ENCODE measurements at regions not wholly inside any gene's neighbourhood (a gene's known extent, or its start where the extent isn't known, plus 50 kb on each side); places are given as distances from the start of the nearest gene placed in this dataset.

DNA sequence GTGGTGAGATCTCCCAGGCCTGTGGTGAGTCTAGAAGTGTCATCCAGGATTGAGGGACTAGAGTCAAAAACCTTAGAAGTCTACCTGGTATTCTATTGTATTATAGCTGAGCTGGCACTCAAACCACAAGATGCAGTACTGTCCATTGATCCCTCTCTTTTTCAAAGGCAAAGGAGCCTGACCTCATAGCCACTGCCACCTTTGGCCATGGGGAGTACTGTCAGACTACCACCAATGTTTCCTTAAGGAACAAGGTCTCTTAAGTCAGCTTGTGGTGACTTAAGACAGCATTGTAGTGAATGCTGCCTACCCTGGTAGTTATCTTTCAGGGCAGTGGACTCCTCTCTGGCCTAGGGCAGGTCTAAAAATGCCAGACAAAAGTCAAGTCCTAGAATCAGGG, 878.0 kb upstream of the MDGA2 start:
- TF ChIP-seq, protein P1, sequence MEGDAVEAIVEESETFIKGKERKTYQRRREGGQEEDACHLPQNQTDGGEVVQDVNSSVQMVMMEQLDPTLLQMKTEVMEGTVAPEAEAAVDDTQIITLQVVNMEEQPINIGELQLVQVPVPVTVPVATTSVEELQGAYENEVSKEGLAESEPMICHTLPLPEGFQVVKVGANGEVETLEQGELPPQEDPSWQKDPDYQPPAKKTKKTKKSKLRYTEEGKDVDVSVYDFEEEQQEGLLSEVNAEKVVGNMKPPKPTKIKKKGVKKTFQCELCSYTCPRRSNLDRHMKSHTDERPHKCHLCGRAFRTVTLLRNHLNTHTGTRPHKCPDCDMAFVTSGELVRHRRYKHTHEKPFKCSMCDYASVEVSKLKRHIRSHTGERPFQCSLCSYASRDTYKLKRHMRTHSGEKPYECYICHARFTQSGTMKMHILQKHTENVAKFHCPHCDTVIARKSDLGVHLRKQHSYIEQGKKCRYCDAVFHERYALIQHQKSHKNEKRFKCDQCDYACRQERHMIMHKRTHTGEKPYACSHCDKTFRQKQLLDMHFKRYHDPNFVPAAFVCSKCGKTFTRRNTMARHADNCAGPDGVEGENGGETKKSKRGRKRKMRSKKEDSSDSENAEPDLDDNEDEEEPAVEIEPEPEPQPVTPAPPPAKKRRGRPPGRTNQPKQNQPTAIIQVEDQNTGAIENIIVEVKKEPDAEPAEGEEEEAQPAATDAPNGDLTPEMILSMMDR (conservative IDR thresholded peaks at IDR 0.05; ENCODE audit: low read depth, low read length) = no peak
- TF ChIP-seq EZH2 (IDR thresholded peaks at IDR 0.05; ENCODE audit: borderline replicate concordance, low read depth, low read length, poor library complexity, severe bottlenecking) = no peak
